ENCODE measurements at regions not wholly inside any gene's neighbourhood (a gene's known extent, or its start where the extent isn't known, plus 50 kb on each side); places are given as distances from the start of the nearest gene placed in this dataset.

GRCh38 chr7:41305001-41305400, 397.9 kb downstream of the INHBA start:
- TF ChIP-seq CTCF (IDR thresholded peaks at IDR 0.05; ENCODE audit: low read depth, low read length) = no peak
- TF ChIP-seq EZH2phosphoT487 (IDR thresholded peaks at IDR 0.05; ENCODE audit: low read depth) = no peak

All from OCI-LY3 (cell line).